Fibroblast of the aortic adventitia (primary cell): ENCODE measurements at regions not wholly inside any gene's neighbourhood (a gene's known extent, or its start where the extent isn't known, plus 50 kb on each side); places are given as distances from the start of the nearest gene placed in this dataset.

Experiments
- DNase-seq: peaks from one replicate; pipeline ENCODE4 v3.0.0-alpha.2; 2010; ENCODE audit warnings: low read depth
- H3K4me3 ChIP-seq: 2 replicates; pipeline ENCODE4 v1.5.1; 2011; ENCODE audit warnings: low read depth, mild to moderate bottlenecking, control low read depth, low read length, moderate library complexity
- CTCF ChIP-seq: IDR thresholded peaks from 2 replicates; pipeline ENCODE4 v1.5.1; 2011; ENCODE audit warnings: mild to moderate bottlenecking, low read length, control low read depth, inconsistent platforms; ENCODE audit not compliant: insufficient read depth

- peak; percentile 99 for DNase-seq
- no peak for TF ChIP-seq CTCF
- H3K4me3 ChIP-seq = no peak overlapping the region
Measured at GRCh38 chr9:86721843-86722705, 225.2 kb downstream of the GAS1 start.

GRCh38 chr9:86721226-86721781, 226.0 kb downstream of the GAS1 start:
- no peak overlapping the region for H3K4me3 ChIP-seq
- TF ChIP-seq CTCF = no peak
- DNase-seq = peak; percentile 94

GRCh38 chr9:86720639-86721225, 226.6 kb downstream of the GAS1 start:
- no peak for DNase-seq
- TF ChIP-seq CTCF = no peak
- no peak overlapping the region for H3K4me3 ChIP-seq

- no peak overlapping the region for H3K4me3 ChIP-seq
- peak; percentile 77 for DNase-seq
- TF ChIP-seq CTCF = no peak
Measured at GRCh38 chr9:86718388-86719049, 228.8 kb downstream of the GAS1 start.

GRCh38 chr9:86716326-86716922, 230.9 kb downstream of the GAS1 start:
- TF ChIP-seq CTCF = no peak
- no peak for DNase-seq
- H3K4me3 ChIP-seq = no peak overlapping the region

- no peak for TF ChIP-seq CTCF
- H3K4me3 ChIP-seq = no peak overlapping the region
- DNase-seq = peak; percentile 96
Measured at GRCh38 chr9:86714999-86715398, 232.3 kb downstream of the GAS1 start.
